Natural killer cell (primary cell): ENCODE measurements at regions not wholly inside any gene's neighbourhood (a gene's known extent, or its start where the extent isn't known, plus 50 kb on each side); places are given as distances from the start of the nearest gene placed in this dataset.
"Not testable (repeated sequence)": the region's sequence is repeated elsewhere in the genome, so short reads cannot be mapped to it uniquely, and the experiment has no call there.

Source experiments
- ATAC-seq, 3 donors: fragments of 150-1000 bp in 2 of 3; fragments of 200-7000 bp in 1 of 3; cut with Tn5 transposase; 1 replicate in 1 of 3; 2 replicates in 2 of 3; pipeline ENCODE4 v1.10.0; 2021; ENCODE audit warnings: mild to moderate bottlenecking in 2 of 3, moderate library complexity in 2 of 3
- DNase-seq, 2 donors: peaks; one replicate each; pipeline versions ENCODE4 v3.0.0 to v3.0.0-alpha.2; 2013 to 2021; ENCODE audit warnings: mixed read lengths in 1 of 2
- H3K27ac ChIP-seq: one replicate; pipeline ENCODE4 v1.5.1; 2013; ENCODE audit warnings: mild to moderate bottlenecking, low read length
- H3K27me3 ChIP-seq: one replicate; pipeline ENCODE4 v1.6.1; 2013; ENCODE audit warnings: low read length; ENCODE audit not compliant: control insufficient read depth, insufficient read depth
- H3K36me3 ChIP-seq: one replicate; pipeline ENCODE4 v1.6.1; 2013; ENCODE audit warnings: low read length; ENCODE audit not compliant: control insufficient read depth, insufficient read depth
- H3K4me1 ChIP-seq: one replicate; pipeline ENCODE4 v1.6.1; 2013; ENCODE audit warnings: low read length; ENCODE audit not compliant: control insufficient read depth, insufficient read depth
- H3K4me3 ChIP-seq: one replicate; pipeline ENCODE4 v1.5.1; 2013; ENCODE audit warnings: low read length
- H3K9me3 ChIP-seq: one replicate; pipeline ENCODE4 v1.6.1; 2013; ENCODE audit warnings: low read length; ENCODE audit not compliant: control insufficient read depth, insufficient read depth
- H3K27ac Mint-ChIP-seq, 2 donors: one replicate each; pipeline ENCODE4 v1.8.0; 2022; ENCODE audit warnings: mild to moderate bottlenecking in 2 of 2, mixed read lengths in 2 of 2, moderate library complexity in 1 of 2
- H3K27me3 Mint-ChIP-seq, 2 donors: one replicate each; pipeline ENCODE4 v1.8.0; 2022; ENCODE audit warnings: low read depth in 2 of 2, mixed read lengths in 2 of 2
- H3K36me3 Mint-ChIP-seq: one replicate; pipeline ENCODE4 v1.8.0; 2022; ENCODE audit warnings: mixed read lengths
- H3K4me1 Mint-ChIP-seq, 2 donors: one replicate each; pipeline ENCODE4 v1.8.0; 2022; ENCODE audit warnings: mixed read lengths in 2 of 2
- H3K4me3 Mint-ChIP-seq: one replicate; pipeline ENCODE4 v1.8.0; 2022; ENCODE audit warnings: mild to moderate bottlenecking, moderate library complexity, mixed read lengths
- H3K9me3 Mint-ChIP-seq, 2 donors: one replicate each; pipeline ENCODE4 v1.8.0; 2022; ENCODE audit warnings: mixed read lengths in 2 of 2
- CTCF ChIP-seq: fragments of 200-600 bp; IDR thresholded peaks from one replicate; pipeline ENCODE4 v1.8.0; 2022; ENCODE audit warnings: antibody characterized with exemption
- WGBS: methylation state at CpG from one replicate; pipeline ENCODE4 v1.1.7; 2013; ENCODE audit warnings: missing lambda C conversion rate; ENCODE audit not compliant: insufficient coverage; 5-methylcytosine and 5-hydroxymethylcytosine counted together
- intact Hi-C: fragments of 100-400 bp; cut with micrococcal nuclease; formaldehyde crosslinking; loops from one replicate; pipeline ENCODE4 v1.14.2; 2022

- Mint-ChIP-seq H3K4me1 (no peaks in the 10 kb centered on the region), H3K27me3 (peaks cover 0 to 3% of the 10 kb centered on the region in 2 donors), H3K36me3 (peaks cover 15% of the 10 kb centered on the region), H3K9me3 (peaks cover 2 to 4% of the 10 kb centered on the region in 2 donors), H3K4me3 (no peak overlapping the region), H3K27ac (no peak overlapping the region)
- 100% methylated on average over 1 of the region's 1 CpG for WGBS
- Histone ChIP-seq H3K4me3 (no peak overlapping the region), H3K4me1 (peaks cover 4% of the 10 kb centered on the region), H3K9me3 (peaks cover 19% of the 10 kb centered on the region), H3K27me3 (no peaks in the 10 kb centered on the region), H3K36me3 (no peaks in the 10 kb centered on the region), H3K27ac (no peak overlapping the region)
- ATAC-seq (no peak), DNase-seq (no peak)
- TF ChIP-seq CTCF = no peak
- intact Hi-C loops = no loop called here
Observed at GRCh38 chr17:37859451-37859850, 64.8 kb upstream of the TBC1D3K start.

- H3K9me3 Mint-ChIP-seq, H3K27me3 Mint-ChIP-seq, intact Hi-C loops, H3K36me3 ChIP-seq, H3K27ac ChIP-seq, H3K4me3 ChIP-seq, H3K27me3 ChIP-seq, H3K4me1 Mint-ChIP-seq, H3K27ac Mint-ChIP-seq, DNase-seq, H3K4me1 ChIP-seq, ATAC-seq, H3K4me3 Mint-ChIP-seq: not testable (repeated sequence)
- H3K9me3 ChIP-seq = peaks cover 19% of the 10 kb centered on the region
- WGBS = 92% methylated on average over 11 of the region's 11 CpGs
- peaks cover 15% of the 10 kb centered on the region for H3K36me3 Mint-ChIP-seq
Observed at GRCh38 chr17:37858391-37858790, 65.8 kb upstream of the TBC1D3K start.

DNA sequence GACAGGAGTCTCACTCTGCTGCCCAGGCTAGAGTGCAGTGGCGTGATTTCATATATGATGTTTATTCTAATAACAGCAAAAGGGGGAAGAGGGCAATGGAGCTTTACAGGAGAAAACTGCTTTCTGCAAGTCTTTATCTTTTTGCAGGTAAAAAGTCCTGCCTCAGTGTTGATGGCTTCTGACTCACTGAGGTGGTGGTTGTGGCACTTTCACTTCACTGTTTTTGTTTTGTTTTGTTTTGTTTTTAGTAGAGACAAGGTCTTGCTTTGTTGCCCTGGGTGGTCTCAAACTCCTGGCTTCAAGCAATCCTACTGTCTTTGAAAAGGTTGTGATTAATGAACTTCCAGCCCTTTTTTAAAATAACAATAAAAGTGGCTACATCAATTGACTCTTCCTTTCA is 68.0 kb upstream of the TBC1D3K start:
- Histone ChIP-seq H3K4me1 (peaks cover 4% of the 10 kb centered on the region), H3K9me3 (peaks cover 19% of the 10 kb centered on the region), H3K4me3 (no peak overlapping the region), H3K27me3 (no peaks in the 10 kb centered on the region), H3K27ac (no peak overlapping the region), H3K36me3 (no peaks in the 10 kb centered on the region)
- TF ChIP-seq CTCF = no peak
- H3K27me3 Mint-ChIP-seq = peaks cover 0 to 3% of the 10 kb centered on the region in 2 donors
- no peak overlapping the region for H3K27ac Mint-ChIP-seq
- peaks cover 2 to 4% of the 10 kb centered on the region in 2 donors for H3K9me3 Mint-ChIP-seq
- H3K4me1 Mint-ChIP-seq = peaks cover 6 to 11% of the 10 kb centered on the region in 2 donors
- ATAC-seq (no peak), DNase-seq (no peak)
- H3K36me3 Mint-ChIP-seq = peaks cover 15% of the 10 kb centered on the region
- 100% methylated on average over 1 of the region's 1 CpG for WGBS
- H3K4me3 Mint-ChIP-seq = no peak overlapping the region
- intact Hi-C loops = no loop called here

GRCh38 chr17:37849617-37849972 is 74.6 kb upstream of the TBC1D3K start:
- Mint-ChIP-seq H3K27ac (peak overlapping the region; percentile 56 to 76), H3K36me3 (no peaks in the 10 kb centered on the region), H3K9me3 (no peaks in the 10 kb centered on the region), H3K4me1 (peaks cover 20 to 36% of the 10 kb centered on the region in 2 donors), H3K4me3 (no peak overlapping the region), H3K27me3 (no peaks in the 10 kb centered on the region)
- Histone ChIP-seq H3K4me3 (no peak overlapping the region), H3K4me1 (peaks cover 28% of the 10 kb centered on the region), H3K9me3 (no peaks in the 10 kb centered on the region), H3K36me3 (no peaks in the 10 kb centered on the region), H3K27ac (no peak overlapping the region), H3K27me3 (no peaks in the 10 kb centered on the region)
- no peak for TF ChIP-seq CTCF
- intact Hi-C loops = no loop called here
- 90% methylated on average over 3 of the region's 3 CpGs for WGBS
- no peak for ATAC-seq
- no peak for DNase-seq
